Endothelial cell of umbilical vein (primary cell): ENCODE measurements at regions not wholly inside any gene's neighbourhood (a gene's known extent, or its start where the extent isn't known, plus 50 kb on each side); places are given as distances from the start of the nearest gene placed in this dataset.

Source experiments
- CTCF ChIP-seq, 2 donors: IDR thresholded peaks; 1 replicate in 1 of 2; 2 replicates in 1 of 2; pipeline ENCODE4 v1.5.1; 2011; ENCODE audit warnings: low read length in 2 of 2, mild to moderate bottlenecking in 2 of 2, moderate library complexity in 2 of 2, control low read depth in 1 of 2, inconsistent platforms in 1 of 2, low read depth in 1 of 2; ENCODE audit not compliant: insufficient read depth in 1 of 2; ENCODE audit errors: extremely low read depth in 1 of 2
- EZH2 ChIP-seq: IDR thresholded peaks from 2 replicates; pipeline ENCODE4 v1.6.1; 2012; ENCODE audit warnings: borderline replicate concordance, low read depth, mild to moderate bottlenecking, moderate library complexity, low read length, inconsistent platforms; ENCODE audit not compliant: severe bottlenecking
- POLR2A ChIP-seq: IDR thresholded peaks from 2 replicates; pipeline ENCODE4 v1.6.1; 2012; ENCODE audit warnings: low read depth, mild to moderate bottlenecking, control low read depth, low read length

- no peak for TF ChIP-seq CTCF (IDR thresholded peaks at IDR 0.05; ENCODE audit: extremely low read depth in 1 of 2, insufficient read depth in 1 of 2, low read depth in 1 of 2, low read length in 2 of 2)
- TF ChIP-seq EZH2, result no peak
- TF ChIP-seq POLR2A, result no peak
Measured at GRCh38 chr2:74756356-74756890, 77.5 kb upstream of the HK2 start.
